ENCODE measurements at regions not wholly inside any gene's neighbourhood (a gene's known extent, or its start where the extent isn't known, plus 50 kb on each side); places are given as distances from the start of the nearest gene placed in this dataset.

DNA sequence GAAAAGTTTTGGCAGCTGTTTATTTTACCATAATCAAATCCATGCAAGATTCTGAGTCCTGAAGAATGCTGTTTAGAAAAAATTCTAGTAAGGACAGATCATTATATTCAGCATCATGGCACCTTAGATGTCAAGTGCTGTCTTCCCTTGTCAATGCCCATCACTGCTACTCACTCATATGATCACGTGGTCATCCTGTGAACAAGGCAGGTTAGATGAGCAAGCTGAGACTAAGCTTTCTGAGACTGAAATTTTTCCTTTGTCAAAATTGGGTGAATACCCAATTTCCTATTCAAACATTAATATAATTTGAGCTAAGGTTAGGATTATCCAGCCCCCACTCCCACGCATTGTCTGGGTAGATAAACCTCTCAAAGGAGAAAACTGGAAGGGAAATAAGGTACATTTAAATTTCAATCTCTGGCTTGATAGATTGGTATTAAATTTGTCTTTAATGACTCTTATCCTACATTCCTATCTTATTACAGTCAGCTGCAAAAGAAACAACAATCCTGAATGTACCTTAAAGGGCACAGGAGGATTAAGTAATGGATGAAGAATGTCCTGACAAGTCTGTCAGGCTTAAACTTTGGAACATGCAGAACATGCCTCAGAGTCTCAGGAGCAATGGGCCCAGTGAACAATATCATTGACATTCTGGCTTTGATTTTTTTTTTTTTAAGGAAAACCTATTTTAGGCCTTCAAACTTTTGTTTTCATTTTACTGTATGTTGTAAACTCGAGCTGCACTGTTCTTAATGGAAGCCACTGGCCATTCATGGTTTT is 148.7 kb upstream of the RANBP3L start:
- Histone ChIP-seq H3K9me2 (ENCODE audit: insufficient read depth, low read length) (no peaks in the 10 kb centered on the region), H3K79me2 (ENCODE audit: insufficient read depth, low read depth, low read length) (no peaks in the 10 kb centered on the region), H3K36me3 (ENCODE audit: insufficient read depth, low read length) (no peaks in the 10 kb centered on the region), H3K4me2 (ENCODE audit: low read length) (no peak overlapping the region), H4K20me1 (ENCODE audit: insufficient read depth, low read length) (no peaks in the 10 kb centered on the region), H2AFZ (ENCODE audit: low read length) (no peak overlapping the region), H3K4me3 (ENCODE audit: low read depth, low read length, poor library complexity, severe bottlenecking) (no peak overlapping the region), H3K4me1 (ENCODE audit: insufficient read depth, low read length, poor library complexity, severe bottlenecking) (no peaks in the 10 kb centered on the region), H3K9me3 (ENCODE audit: low read length) (no peaks in the 10 kb centered on the region), H3K27ac (ENCODE audit: low read depth, low read length, poor library complexity, severe bottlenecking) (no peak overlapping the region)
- no TSS peak for BruUV-seq (replicated peaks)
- ChIA-PET POLR2A (no interaction called here), CTCF (ENCODE audit: unreplicated experiment) (no interaction called here)
- no peak for DNase-seq (ENCODE audit: low spot score)
- TF ChIP-seq CTCF (conservative IDR thresholded peaks at IDR 0.05; ENCODE audit: low read length), result no peak
- no peak for TF ChIP-seq EZH2phosphoT487 (IDR thresholded peaks at IDR 0.05; ENCODE audit: borderline replicate concordance, low read depth, low read length)
- intact Hi-C loops (cut with micrococcal nuclease; ENCODE audit: unreplicated experiment), result no loop called here

GRCh38 chr5:36452424-36453006 is 150.8 kb upstream of the RANBP3L start:
- no peaks in the 10 kb centered on the region for H3K9me3 ChIP-seq (ENCODE audit: low read length)
- BruUV-seq (replicated peaks), result no TSS peak
- ChIA-PET CTCF (ENCODE audit: unreplicated experiment) (no interaction called here), POLR2A (interaction anchor here (0.6 kb wide), 1 partner anchor 28 kb away, joined by 4 read pairs; no protein-coding TSS in a partner anchor)
- no peak overlapping the region for H3K4me2 ChIP-seq (ENCODE audit: low read length)
- H3K79me2 ChIP-seq (ENCODE audit: insufficient read depth, low read depth, low read length), result no peaks in the 10 kb centered on the region
- no peaks in the 10 kb centered on the region for H3K36me3 ChIP-seq (ENCODE audit: insufficient read depth, low read length)
- DNase-seq (ENCODE audit: low spot score), result no peak
- H3K4me3 ChIP-seq (ENCODE audit: low read depth, low read length, poor library complexity, severe bottlenecking), result no peak overlapping the region
- no peaks in the 10 kb centered on the region for H3K4me1 ChIP-seq (ENCODE audit: insufficient read depth, low read length, poor library complexity, severe bottlenecking)
- no peaks in the 10 kb centered on the region for H3K9me2 ChIP-seq (ENCODE audit: insufficient read depth, low read length)
- no peak overlapping the region for H3K27ac ChIP-seq (ENCODE audit: low read depth, low read length, poor library complexity, severe bottlenecking)
- intact Hi-C loops (cut with micrococcal nuclease; ENCODE audit: unreplicated experiment), result no loop called here
- TF ChIP-seq EZH2phosphoT487 (IDR thresholded peaks at IDR 0.05; ENCODE audit: borderline replicate concordance, low read depth, low read length) (no peak), CTCF (conservative IDR thresholded peaks at IDR 0.05; ENCODE audit: low read length) (no peak)
- H2AFZ ChIP-seq (ENCODE audit: low read length), result no peak overlapping the region
- H4K20me1 ChIP-seq (ENCODE audit: insufficient read depth, low read length), result no peaks in the 10 kb centered on the region
